ENCODE measurements at regions not wholly inside any gene's neighbourhood (a gene's known extent, or its start where the extent isn't known, plus 50 kb on each side); places are given as distances from the start of the nearest gene placed in this dataset.
"Not testable (repeated sequence)": the region's sequence is repeated elsewhere in the genome, so short reads cannot be mapped to it uniquely, and the experiment has no call there.

DNA sequence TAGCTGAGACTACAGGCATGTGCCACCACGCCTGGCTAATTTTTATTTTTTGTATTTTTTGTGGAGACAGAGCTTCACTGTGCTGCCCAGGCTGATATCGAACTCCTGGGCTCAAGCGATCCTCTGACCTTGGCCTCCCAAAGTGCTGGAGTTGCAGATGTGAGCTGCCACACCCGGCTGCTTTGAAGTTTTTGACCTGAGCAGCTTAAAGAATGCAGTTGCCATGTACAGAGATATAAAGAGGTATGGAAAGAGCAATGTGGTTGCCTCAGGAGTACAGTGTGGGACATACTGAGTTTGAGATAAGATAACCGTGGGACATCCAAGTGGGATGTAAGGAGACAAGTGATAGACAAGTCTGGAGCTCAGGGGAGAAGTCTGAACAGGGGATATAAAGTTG, 82.7 kb upstream of the LSM14A start:
- Mint-ChIP-seq H3K4me1 (ENCODE audit: low read depth, unreplicated experiment) (no peaks in the 10 kb centered on the region), H3K27ac (ENCODE audit: unreplicated experiment) (no peak overlapping the region), H3K9me3 (ENCODE audit: unreplicated experiment) (no peaks in the 10 kb centered on the region), H3K36me3 (ENCODE audit: insufficient read depth, unreplicated experiment) (no peaks in the 10 kb centered on the region), H3K4me3 (ENCODE audit: unreplicated experiment) (no peak overlapping the region), H3K27me3 (ENCODE audit: insufficient read depth, unreplicated experiment) (peaks cover 5% of the 10 kb centered on the region)
- ChIA-PET CTCF (interaction anchor here (0.8 to 1.3 kb wide), 3 partner anchors 46 to 312 kb away, joined by 3 to 4 read pairs (median 4); no protein-coding TSS in a partner anchor), POLR2A (interaction anchor here (0.5 to 0.6 kb wide), 2 partner anchors 45 to 293 kb away, joined by 3 to 7 read pairs; partner anchors contain the start of gene KCTD15)
- BruUV-seq (replicated peaks) = no TSS peak
- peak; percentile 32 to 56 for DNase-seq
- Histone ChIP-seq H3K4me1 (peaks cover 16% of the 10 kb centered on the region; the same call in 1 of the 2 replicates), H3K9me3 (no peaks in the 10 kb centered on the region), H3K27me3 (replicated peaks; ENCODE audit: control insufficient read depth, insufficient read depth, low read length) (no peaks in the 10 kb centered on the region), H3K36me3 (ENCODE audit: control insufficient read depth, insufficient read depth, low read length) (no peaks in the 10 kb centered on the region), H3K4me3 (ENCODE audit: low read depth, low read length) (no peak overlapping the region)
- TF ChIP-seq, protein P1, sequence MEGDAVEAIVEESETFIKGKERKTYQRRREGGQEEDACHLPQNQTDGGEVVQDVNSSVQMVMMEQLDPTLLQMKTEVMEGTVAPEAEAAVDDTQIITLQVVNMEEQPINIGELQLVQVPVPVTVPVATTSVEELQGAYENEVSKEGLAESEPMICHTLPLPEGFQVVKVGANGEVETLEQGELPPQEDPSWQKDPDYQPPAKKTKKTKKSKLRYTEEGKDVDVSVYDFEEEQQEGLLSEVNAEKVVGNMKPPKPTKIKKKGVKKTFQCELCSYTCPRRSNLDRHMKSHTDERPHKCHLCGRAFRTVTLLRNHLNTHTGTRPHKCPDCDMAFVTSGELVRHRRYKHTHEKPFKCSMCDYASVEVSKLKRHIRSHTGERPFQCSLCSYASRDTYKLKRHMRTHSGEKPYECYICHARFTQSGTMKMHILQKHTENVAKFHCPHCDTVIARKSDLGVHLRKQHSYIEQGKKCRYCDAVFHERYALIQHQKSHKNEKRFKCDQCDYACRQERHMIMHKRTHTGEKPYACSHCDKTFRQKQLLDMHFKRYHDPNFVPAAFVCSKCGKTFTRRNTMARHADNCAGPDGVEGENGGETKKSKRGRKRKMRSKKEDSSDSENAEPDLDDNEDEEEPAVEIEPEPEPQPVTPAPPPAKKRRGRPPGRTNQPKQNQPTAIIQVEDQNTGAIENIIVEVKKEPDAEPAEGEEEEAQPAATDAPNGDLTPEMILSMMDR (IDR thresholded peaks at IDR 0.05; ENCODE audit: insufficient read depth in 1 of 2, low read depth in 1 of 2, low read length in 1 of 2, severe bottlenecking in 1 of 2, unreplicated experiment in 1 of 2) = no peak
- intact Hi-C loops (cut with micrococcal nuclease; ENCODE audit: unreplicated experiment) = no loop called here

DNA sequence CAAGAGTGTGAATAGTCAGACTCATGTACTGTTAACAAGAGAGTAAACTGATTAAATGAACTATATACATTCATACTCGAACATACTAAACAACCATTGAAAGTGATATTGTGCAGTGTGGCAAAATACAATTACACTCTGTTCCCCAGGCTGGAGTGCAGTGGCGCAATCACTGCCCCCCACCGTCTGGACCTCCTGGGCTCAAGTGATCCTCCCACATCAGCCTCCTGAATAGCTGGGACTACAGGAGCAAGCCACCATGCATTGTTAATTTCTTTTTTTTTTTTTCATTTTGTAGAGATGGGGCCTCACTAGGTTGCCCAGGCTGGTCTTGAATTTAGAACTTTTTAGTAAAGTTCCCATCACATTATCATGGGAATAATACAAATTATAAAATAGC, 77.3 kb upstream of the LSM14A start:
- intact Hi-C loops (cut with micrococcal nuclease; ENCODE audit: unreplicated experiment) = no loop called here
- H3K27me3 Mint-ChIP-seq (ENCODE audit: insufficient read depth, unreplicated experiment) = peaks cover 11% of the 10 kb centered on the region
- H3K4me1 Mint-ChIP-seq (ENCODE audit: low read depth, unreplicated experiment) = no peaks in the 10 kb centered on the region
- TF ChIP-seq, protein P1 (IDR thresholded peaks at IDR 0.05; ENCODE audit: insufficient read depth in 1 of 2, low read depth in 1 of 2, low read length in 1 of 2, severe bottlenecking in 1 of 2, unreplicated experiment in 1 of 2) = no peak
- H3K36me3 Mint-ChIP-seq (ENCODE audit: insufficient read depth, unreplicated experiment) = no peaks in the 10 kb centered on the region
- no peaks in the 10 kb centered on the region for H3K9me3 Mint-ChIP-seq (ENCODE audit: unreplicated experiment)
- Histone ChIP-seq H3K9me3 (no peaks in the 10 kb centered on the region), H3K4me3 (ENCODE audit: low read depth, low read length) (no peak overlapping the region), H3K4me1 (0 out of 2 replicates have a peak, but pooled peaks cover 2% of the 10 kb centered on the region), H3K27me3 (replicated peaks; ENCODE audit: control insufficient read depth, insufficient read depth, low read length) (no peaks in the 10 kb centered on the region), H3K36me3 (ENCODE audit: control insufficient read depth, insufficient read depth, low read length) (no peaks in the 10 kb centered on the region)
- ChIA-PET POLR2A (no interaction called here), CTCF (interaction anchor here (3.6 kb wide), 1 partner anchor 316 kb away, joined by 89 read pairs; no protein-coding TSS in a partner anchor)
- no TSS peak for BruUV-seq (replicated peaks)
- DNase-seq = no peak
- no peak overlapping the region for H3K4me3 Mint-ChIP-seq (ENCODE audit: unreplicated experiment)
- no peak overlapping the region for H3K27ac Mint-ChIP-seq (ENCODE audit: unreplicated experiment)

DNA sequence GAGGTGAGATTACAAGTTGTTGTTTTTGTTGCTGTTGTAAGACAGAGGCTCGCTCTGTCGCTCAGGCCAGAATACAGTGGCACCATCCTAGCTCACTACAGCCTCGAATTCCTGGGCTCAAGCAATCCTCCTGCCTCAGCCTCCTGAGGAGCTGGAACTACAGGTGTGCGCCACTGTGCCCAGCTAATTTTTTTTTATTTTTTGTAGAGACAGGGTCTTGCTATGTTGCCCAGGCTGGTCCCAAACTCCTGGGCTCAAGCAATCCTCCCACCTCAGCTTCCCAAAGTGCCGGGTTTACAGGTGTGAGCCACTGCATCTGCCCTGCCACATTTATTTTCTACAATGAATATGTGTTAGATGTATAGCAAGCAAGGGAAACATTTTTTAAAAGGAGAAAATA, 76.9 kb upstream of the LSM14A start:
- H3K4me3 Mint-ChIP-seq (ENCODE audit: unreplicated experiment); intact Hi-C loops (cut with micrococcal nuclease; ENCODE audit: unreplicated experiment); H3K27ac Mint-ChIP-seq (ENCODE audit: unreplicated experiment); BruUV-seq (replicated peaks); H3K9me3 ChIP-seq; H3K9me3 Mint-ChIP-seq (ENCODE audit: unreplicated experiment); H3K36me3 Mint-ChIP-seq (ENCODE audit: insufficient read depth, unreplicated experiment); POLR2A ChIA-PET; H3K27me3 ChIP-seq (replicated peaks; ENCODE audit: control insufficient read depth, insufficient read depth, low read length); H3K4me1 Mint-ChIP-seq (ENCODE audit: low read depth, unreplicated experiment); DNase-seq; H3K4me3 ChIP-seq (ENCODE audit: low read depth, low read length); H3K36me3 ChIP-seq (ENCODE audit: control insufficient read depth, insufficient read depth, low read length); H3K4me1 ChIP-seq: not testable (repeated sequence)
- peaks cover 15% of the 10 kb centered on the region for H3K27me3 Mint-ChIP-seq (ENCODE audit: insufficient read depth, unreplicated experiment)
- CTCF ChIA-PET = interaction anchor here (1.3 to 3.6 kb wide), 3 partner anchors 50 to 317 kb away, joined by 6 to 89 read pairs (median 8); no protein-coding TSS in a partner anchor

Data from Caco-2 (cell line).